NB4 (cell line): ENCODE measurements at regions not wholly inside any gene's neighbourhood (a gene's known extent, or its start where the extent isn't known, plus 50 kb on each side); places are given as distances from the start of the nearest gene placed in this dataset.

Experiments used
- DNase-seq: peaks from one replicate; pipeline ENCODE4 v3.0.0; 2010; ENCODE audit warnings: low read depth
- H3K4me3 ChIP-seq: one replicate; pipeline ENCODE4 v1.5.1; 2011; ENCODE audit warnings: mild to moderate bottlenecking, low read depth, low read length, moderate library complexity
- MYC ChIP-seq: IDR thresholded peaks from 2 replicates; pipeline ENCODE4 v1.6.1; 2011; ENCODE audit warnings: low read depth, low read length
- POLR2A ChIP-seq: IDR thresholded peaks from 2 replicates; pipeline ENCODE4 v1.6.1; 2011; ENCODE audit warnings: mild to moderate bottlenecking; ENCODE audit not compliant: insufficient read length; ENCODE audit errors: extremely low read depth
- TF ChIP-seq, protein P1 (sequence below): IDR thresholded peaks from 2 replicates; pipeline ENCODE4 v1.6.1; 2011; ENCODE audit warnings: low read depth, low read length
- TF ChIP-seq, protein P2 (sequence below): IDR thresholded peaks from one replicate; pipeline ENCODE4 v1.5.1; 2012; ENCODE audit warnings: low read depth, low read length

DNA sequence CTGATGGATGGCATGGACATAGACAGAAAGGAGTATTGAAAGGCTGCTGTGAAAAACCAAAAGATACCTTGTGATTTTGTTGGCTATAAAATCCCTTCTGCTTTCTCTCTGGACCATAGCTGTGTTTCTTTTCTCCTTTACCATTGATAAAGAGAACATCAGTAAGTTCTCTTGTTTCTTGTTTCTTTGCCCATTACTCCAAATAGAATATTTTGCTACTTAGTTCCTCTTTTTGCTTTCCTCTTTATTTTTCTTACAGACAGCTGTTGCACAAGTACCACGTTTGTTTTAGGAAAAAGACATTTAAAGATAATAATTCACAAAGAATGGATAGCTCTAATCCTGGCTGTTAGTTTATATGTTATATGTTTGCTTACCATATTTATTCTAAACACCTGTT lies 1129.2 kb downstream of the DTWD2 start:
- peak; percentile 4 for DNase-seq
- H3K4me3 ChIP-seq: no peak overlapping the region
- TF ChIP-seq, protein P1, sequence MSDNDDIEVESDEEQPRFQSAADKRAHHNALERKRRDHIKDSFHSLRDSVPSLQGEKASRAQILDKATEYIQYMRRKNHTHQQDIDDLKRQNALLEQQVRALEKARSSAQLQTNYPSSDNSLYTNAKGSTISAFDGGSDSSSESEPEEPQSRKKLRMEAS: no peak
- TF ChIP-seq POLR2A (no peak), MYC (no peak)
- TF ChIP-seq, protein P2, sequence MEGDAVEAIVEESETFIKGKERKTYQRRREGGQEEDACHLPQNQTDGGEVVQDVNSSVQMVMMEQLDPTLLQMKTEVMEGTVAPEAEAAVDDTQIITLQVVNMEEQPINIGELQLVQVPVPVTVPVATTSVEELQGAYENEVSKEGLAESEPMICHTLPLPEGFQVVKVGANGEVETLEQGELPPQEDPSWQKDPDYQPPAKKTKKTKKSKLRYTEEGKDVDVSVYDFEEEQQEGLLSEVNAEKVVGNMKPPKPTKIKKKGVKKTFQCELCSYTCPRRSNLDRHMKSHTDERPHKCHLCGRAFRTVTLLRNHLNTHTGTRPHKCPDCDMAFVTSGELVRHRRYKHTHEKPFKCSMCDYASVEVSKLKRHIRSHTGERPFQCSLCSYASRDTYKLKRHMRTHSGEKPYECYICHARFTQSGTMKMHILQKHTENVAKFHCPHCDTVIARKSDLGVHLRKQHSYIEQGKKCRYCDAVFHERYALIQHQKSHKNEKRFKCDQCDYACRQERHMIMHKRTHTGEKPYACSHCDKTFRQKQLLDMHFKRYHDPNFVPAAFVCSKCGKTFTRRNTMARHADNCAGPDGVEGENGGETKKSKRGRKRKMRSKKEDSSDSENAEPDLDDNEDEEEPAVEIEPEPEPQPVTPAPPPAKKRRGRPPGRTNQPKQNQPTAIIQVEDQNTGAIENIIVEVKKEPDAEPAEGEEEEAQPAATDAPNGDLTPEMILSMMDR: no peak

DNA sequence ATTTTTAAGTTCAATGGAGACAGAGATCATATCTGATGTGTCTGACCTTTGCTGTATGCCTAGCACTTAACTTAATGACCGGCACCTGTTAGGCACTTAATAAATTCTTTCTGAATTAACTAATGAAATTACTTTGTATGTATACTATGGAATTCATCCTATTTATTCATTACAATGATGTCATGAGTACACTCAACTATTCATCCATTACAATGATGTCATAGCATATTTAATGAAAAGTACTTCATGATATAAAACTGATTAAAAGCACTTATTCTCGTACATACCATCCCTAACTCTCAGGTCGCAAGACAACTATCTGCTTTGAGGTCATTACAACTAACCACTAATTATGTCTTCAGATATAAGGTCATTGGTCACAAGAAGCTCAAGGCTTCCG lies 1131.6 kb downstream of the DTWD2 start:
- TF ChIP-seq, protein P2: no peak
- TF ChIP-seq POLR2A: no peak
- no peak for DNase-seq
- no peak overlapping the region for H3K4me3 ChIP-seq

DNA sequence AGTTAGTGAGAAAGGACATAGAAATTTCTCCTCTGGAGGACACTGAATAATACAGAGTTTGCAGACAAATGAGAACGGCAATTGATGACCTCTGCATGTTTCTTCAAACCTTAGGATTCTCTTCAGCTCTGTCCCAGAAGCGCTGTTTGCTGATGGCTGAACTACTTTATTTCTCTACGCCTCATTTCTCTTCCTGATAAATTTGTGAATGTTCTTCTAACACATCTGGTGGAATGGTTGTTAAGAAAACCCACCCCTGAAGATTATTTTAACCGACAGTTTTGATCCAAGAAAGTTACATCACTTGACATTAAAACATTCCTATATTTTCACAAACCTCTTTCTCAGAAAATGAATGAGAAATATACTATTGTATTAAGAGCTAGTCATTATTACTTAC lies 1150.6 kb downstream of the DTWD2 start:
- TF ChIP-seq MYC: no peak
- H3K4me3 ChIP-seq: no peak overlapping the region
- DNase-seq: no peak

DNA sequence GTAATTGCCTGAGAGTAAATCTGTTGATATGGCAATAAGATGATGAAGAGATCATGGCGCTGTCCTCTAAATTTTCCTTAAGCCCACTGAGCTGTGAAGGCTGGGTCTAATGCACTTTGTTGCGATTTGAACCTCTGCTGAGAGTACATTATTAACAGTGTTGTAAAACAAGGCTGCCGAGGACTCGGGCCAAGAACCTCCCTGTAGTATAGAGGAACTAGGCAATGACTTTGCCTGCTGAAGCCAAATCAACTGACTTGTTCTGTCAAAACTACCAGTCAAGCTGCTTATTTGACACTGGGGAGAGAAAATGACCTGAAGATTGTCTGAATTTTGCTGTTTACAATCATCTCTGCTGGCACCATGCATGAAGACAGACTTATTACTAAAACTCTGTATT lies 1154.7 kb downstream of the DTWD2 start:
- H3K4me3 ChIP-seq: no peak overlapping the region
- DNase-seq: no peak
- TF ChIP-seq, protein P1: no peak
- TF ChIP-seq MYC (no peak), POLR2A (no peak)
- TF ChIP-seq, protein P2: no peak

DNA sequence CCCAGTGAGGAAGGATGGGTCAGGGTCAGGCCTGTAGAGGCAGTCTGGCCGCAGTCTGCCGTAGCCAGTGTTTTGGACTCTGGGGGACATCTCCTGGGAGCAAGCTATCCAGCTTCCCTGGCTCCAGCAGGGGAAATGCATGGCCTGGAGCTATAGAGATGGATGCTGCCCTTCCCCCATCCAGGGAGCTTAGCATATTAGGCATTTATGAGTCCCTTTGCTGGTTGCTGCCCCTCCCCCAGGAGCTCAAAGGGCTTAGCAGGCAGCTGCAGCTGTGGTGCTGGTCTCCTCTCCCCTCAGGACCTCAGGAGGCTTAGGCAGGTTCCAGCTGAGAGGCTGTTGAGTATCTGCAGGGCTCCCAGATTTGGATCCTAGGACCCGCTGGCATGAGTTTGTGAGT lies 1158.7 kb downstream of the DTWD2 start:
- DNase-seq: no peak
- TF ChIP-seq POLR2A (no peak), MYC (no peak)
- TF ChIP-seq, protein P2: no peak
- TF ChIP-seq, protein P1: no peak
- no peak overlapping the region for H3K4me3 ChIP-seq

DNA sequence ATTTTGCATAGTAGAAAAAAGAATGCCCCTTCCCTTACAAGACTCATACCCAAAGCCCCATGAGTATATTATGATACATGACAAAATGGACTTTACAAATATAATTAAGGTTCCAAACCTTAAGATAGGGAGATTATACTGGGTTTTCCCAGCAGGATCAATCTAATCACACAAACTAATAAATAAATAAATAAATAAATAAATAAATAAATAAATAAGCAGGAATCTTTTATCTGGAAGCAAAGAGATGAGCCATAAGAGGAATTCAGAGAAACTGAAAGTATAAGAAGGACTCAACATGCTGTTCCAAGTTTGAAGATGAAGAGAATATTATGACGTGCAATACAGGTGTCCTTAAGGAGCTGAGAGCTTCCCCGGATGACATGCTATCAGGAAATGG lies 1174.5 kb downstream of the DTWD2 start:
- DNase-seq: no peak
- TF ChIP-seq MYC: no peak
- TF ChIP-seq, protein P1: no peak
- TF ChIP-seq, protein P2: no peak
- H3K4me3 ChIP-seq: no peak overlapping the region

DNA sequence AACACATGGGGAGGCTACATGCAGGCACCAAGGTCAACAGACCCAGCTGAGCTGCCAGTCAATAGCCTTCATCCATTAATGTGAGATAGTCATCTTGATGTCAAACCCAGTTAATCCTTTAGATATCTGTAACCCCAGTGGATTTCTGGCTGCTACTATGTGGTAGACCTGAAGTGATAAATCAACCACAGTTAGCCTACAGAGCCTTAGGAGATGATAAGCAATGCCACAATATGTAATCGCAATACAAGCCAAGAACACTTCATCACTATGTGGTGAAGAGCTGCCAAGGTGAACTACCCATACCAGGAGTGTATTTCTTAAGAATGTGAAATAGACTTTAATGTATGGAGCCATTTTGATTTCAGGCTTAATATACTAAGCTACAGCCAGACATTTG lies 1175.5 kb downstream of the DTWD2 start:
- H3K4me3 ChIP-seq: no peak overlapping the region
- DNase-seq: no peak
- TF ChIP-seq, protein P2: no peak
- TF ChIP-seq, protein P1: no peak
- TF ChIP-seq POLR2A: no peak
- TF ChIP-seq MYC: no peak
